Right lobe of liver (tissue), 6 donors: ENCODE measurements at regions not wholly inside any gene's neighbourhood (a gene's known extent, or its start where the extent isn't known, plus 50 kb on each side); places are given as distances from the start of the nearest gene placed in this dataset.

Source experiments
- ATAC-seq, 4 donors: fragments of 200-7000 bp; cut with Tn5 transposase; one replicate each; pipeline ENCODE4 v1.9.1; 2020; ENCODE audit warnings: mild to moderate bottlenecking in 4 of 4, moderate library complexity in 4 of 4
- DNase-seq, 3 donors: peaks; one replicate each; pipeline ENCODE4 v3.0.0-alpha.2; 2020
- H3K27ac ChIP-seq, 3 donors: fragments of 200-600 bp; one replicate each; pipeline ENCODE4 v1.8.0; 2022
- H3K27me3 ChIP-seq, 2 donors: fragments of 200-600 bp; one replicate each; pipeline ENCODE4 v1.8.0; 2022
- H3K36me3 ChIP-seq, 4 donors: fragments of 200-600 bp; sonication (generic) in 1 of 4; one replicate each; pipeline versions ENCODE4 v1.5.1 to v1.8.0; 2017 to 2022; ENCODE audit warnings: control low read depth in 1 of 4
- H3K4me1 ChIP-seq, 4 donors: fragments of 200-600 bp; sonication (generic) in 1 of 4; one replicate each; pipeline versions ENCODE4 v1.5.1 to v1.8.0; 2017 to 2022; ENCODE audit warnings: control low read depth in 1 of 4
- H3K4me3 ChIP-seq, 3 donors: fragments of 200-600 bp; one replicate each; pipeline ENCODE4 v1.8.0; 2022
- H3K9me3 ChIP-seq, 4 donors: fragments of 200-600 bp; sonication (generic) in 1 of 4; one replicate each; pipeline versions ENCODE4 v1.5.1 to v1.8.0; 2017 to 2022; ENCODE audit warnings: control low read depth in 1 of 4
- POLR2A ChIP-seq: fragments of 450-650 bp; IDR thresholded peaks from one replicate; pipeline ENCODE4 v1.6.1; 2017; ENCODE audit warnings: antibody characterized with exemption, mild to moderate bottlenecking
- WGBS: methylation state at CpG from one replicate; pipeline ENCODE4 v1.1.6; 2018; ENCODE audit warnings: low coverage, low lambda C conversion rate; ENCODE audit not compliant: insufficient coverage; ENCODE audit errors: missing lambda C conversion rate; 5-methylcytosine and 5-hydroxymethylcytosine counted together
- intact Hi-C, 2 donors: fragments of 100-400 bp; cut with DNase I; formaldehyde crosslinking; loops; one replicate each; pipeline versions ENCODE4 v1.11.2 to v1.14.1; 2022
- TF ChIP-seq, protein P1 (sequence below), 4 donors: fragments of 200-600 bp in 3 of 4; fragments of 450-650 bp in 1 of 4; IDR thresholded peaks; one replicate each; pipeline versions ENCODE4 v1.5.1 to v1.8.0; 2016 to 2022; ENCODE audit warnings: antibody characterized with exemption in 4 of 4, mild to moderate bottlenecking in 2 of 4
- donor health status: DM: no; HTN: yes; CAD: no.
- donor health status: DM: no; HTN: no; CAD: no.
- donor health status: DM: no; HTN: no; CAD: no.
- donor health status: DM: no; HTN: yes; CAD: no.
- donor health status: DM: no; HTN: yes; CAD: no.

DNA sequence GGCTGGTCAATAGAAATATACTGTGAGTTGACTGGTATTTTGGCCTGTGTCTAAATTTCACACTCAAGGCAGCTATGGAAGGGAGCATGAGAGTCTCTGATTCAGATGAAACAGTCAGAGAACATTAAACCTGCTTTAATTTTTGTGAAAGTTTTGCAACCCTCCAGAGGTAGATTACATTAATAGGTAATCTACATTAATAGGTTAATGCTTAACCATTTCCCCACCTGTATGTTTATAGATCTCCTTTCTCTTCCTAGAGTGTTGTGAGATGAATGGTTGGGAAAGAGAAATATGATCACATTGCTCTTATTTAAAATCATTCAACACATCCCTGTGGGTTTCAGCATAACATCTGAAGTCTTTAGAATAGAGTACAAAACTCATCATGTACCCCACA lies 586.9 kb upstream of the DPPA4 start:
- H3K4me1 ChIP-seq, result no peaks in the 10 kb centered on the region
- TF ChIP-seq, protein P1, sequence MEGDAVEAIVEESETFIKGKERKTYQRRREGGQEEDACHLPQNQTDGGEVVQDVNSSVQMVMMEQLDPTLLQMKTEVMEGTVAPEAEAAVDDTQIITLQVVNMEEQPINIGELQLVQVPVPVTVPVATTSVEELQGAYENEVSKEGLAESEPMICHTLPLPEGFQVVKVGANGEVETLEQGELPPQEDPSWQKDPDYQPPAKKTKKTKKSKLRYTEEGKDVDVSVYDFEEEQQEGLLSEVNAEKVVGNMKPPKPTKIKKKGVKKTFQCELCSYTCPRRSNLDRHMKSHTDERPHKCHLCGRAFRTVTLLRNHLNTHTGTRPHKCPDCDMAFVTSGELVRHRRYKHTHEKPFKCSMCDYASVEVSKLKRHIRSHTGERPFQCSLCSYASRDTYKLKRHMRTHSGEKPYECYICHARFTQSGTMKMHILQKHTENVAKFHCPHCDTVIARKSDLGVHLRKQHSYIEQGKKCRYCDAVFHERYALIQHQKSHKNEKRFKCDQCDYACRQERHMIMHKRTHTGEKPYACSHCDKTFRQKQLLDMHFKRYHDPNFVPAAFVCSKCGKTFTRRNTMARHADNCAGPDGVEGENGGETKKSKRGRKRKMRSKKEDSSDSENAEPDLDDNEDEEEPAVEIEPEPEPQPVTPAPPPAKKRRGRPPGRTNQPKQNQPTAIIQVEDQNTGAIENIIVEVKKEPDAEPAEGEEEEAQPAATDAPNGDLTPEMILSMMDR (IDR thresholded peaks at IDR 0.05), result no peak
- no peak for TF ChIP-seq POLR2A

GRCh38 chr3:109926376-109926775 lies 589.0 kb upstream of the DPPA4 start:
- DNase-seq, result no peak
- Histone ChIP-seq H3K9me3 (no peaks in the 10 kb centered on the region), H3K27ac (no peak overlapping the region), H3K27me3 (no peaks in the 10 kb centered on the region), H3K4me3 (no peak overlapping the region), H3K36me3 (no peaks in the 10 kb centered on the region), H3K4me1 (no peaks in the 10 kb centered on the region)
- TF ChIP-seq, protein P1 (IDR thresholded peaks at IDR 0.05), result no peak
- TF ChIP-seq POLR2A, result no peak
- intact Hi-C loops, result no loop called here
- WGBS, result 78% methylated on average over 6 of the region's 8 CpGs
- ATAC-seq, result no peak

More for the DNA sequence above, 586.9 kb upstream of the DPPA4 start:
- intact Hi-C loops, result no loop called here
- Histone ChIP-seq H3K36me3 (no peaks in the 10 kb centered on the region), H3K27me3 (no peaks in the 10 kb centered on the region), H3K4me3 (no peak overlapping the region), H3K27ac (no peak overlapping the region), H3K9me3 (no peaks in the 10 kb centered on the region)
- ATAC-seq (no peak), DNase-seq (no peak)

DNA sequence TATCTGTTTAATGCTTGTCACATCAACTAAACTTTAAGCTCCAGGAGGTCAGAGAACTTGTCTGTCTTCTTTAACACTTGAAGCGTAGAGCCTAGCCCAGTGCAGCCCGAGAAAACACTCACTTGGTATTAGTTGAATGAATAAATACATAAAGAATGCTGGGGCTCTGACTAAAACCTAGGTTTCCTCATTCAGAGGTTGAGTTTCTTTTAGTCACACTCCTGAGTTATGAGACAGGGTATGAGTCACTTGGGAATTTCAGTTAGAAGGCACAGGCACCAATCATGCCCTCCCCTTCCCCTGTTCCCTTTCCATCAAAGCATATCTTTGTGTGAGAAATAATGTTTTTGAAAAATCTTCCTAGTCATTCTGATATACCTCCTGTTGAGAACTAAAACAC lies 589.8 kb upstream of the DPPA4 start:
- no peak overlapping the region for H3K4me3 ChIP-seq
- 60% methylated on average over 1 of the region's 2 CpGs for WGBS
- H3K27me3 ChIP-seq, result no peaks in the 10 kb centered on the region
- ATAC-seq, result no peak
- no peaks in the 10 kb centered on the region for H3K4me1 ChIP-seq
- DNase-seq, result no peak
- H3K36me3 ChIP-seq, result no peaks in the 10 kb centered on the region
- H3K9me3 ChIP-seq, result no peaks in the 10 kb centered on the region
- TF ChIP-seq, protein P1 (IDR thresholded peaks at IDR 0.05), result no peak
- TF ChIP-seq POLR2A, result no peak
- intact Hi-C loops, result no loop called here
- no peak overlapping the region for H3K27ac ChIP-seq

DNA sequence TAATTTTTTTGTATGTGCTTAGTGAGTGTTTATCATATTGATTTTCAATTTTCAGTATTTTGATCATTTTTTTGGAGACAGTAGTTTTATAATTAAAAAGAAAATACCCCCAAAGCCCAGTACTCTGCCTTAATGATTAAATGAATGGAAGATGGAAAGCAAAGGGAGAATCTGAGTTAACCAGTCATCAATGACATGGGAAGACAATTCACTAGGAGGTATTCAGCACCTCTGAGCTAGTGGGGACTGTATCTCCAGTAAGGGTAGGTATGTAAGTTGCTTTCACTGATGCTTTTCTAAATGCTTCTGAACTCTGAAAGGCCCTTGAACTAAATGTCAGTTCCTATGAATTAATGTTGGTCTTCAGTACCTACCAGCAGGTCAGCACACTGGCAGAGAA lies 590.4 kb upstream of the DPPA4 start:
- no peak for ATAC-seq
- no peak for TF ChIP-seq POLR2A
- TF ChIP-seq, protein P1 (IDR thresholded peaks at IDR 0.05), result no peak
- H3K4me1 ChIP-seq, result no peaks in the 10 kb centered on the region
- intact Hi-C loops, result no loop called here
- no peak overlapping the region for H3K4me3 ChIP-seq
- no peaks in the 10 kb centered on the region for H3K9me3 ChIP-seq
- H3K36me3 ChIP-seq, result no peaks in the 10 kb centered on the region
- no peak for DNase-seq
- no peak overlapping the region for H3K27ac ChIP-seq
- H3K27me3 ChIP-seq, result no peaks in the 10 kb centered on the region

- H3K36me3 ChIP-seq, result no peaks in the 10 kb centered on the region
- no peaks in the 10 kb centered on the region for H3K27me3 ChIP-seq
- WGBS, result 52% methylated on average over 3 of the region's 3 CpGs
- DNase-seq (no peak), ATAC-seq (no peak)
- H3K27ac ChIP-seq, result no peak overlapping the region
- intact Hi-C loops, result no loop called here
- no peaks in the 10 kb centered on the region for H3K4me1 ChIP-seq
- TF ChIP-seq, protein P1 (IDR thresholded peaks at IDR 0.05), result no peak
- no peak for TF ChIP-seq POLR2A
- H3K9me3 ChIP-seq, result no peaks in the 10 kb centered on the region
- H3K4me3 ChIP-seq, result no peak overlapping the region
Measured at GRCh38 chr3:109930582-109930981, 593.2 kb upstream of the DPPA4 start.
